Suprapubic skin (tissue), 3 donors: ENCODE measurements at regions not wholly inside any gene's neighbourhood (a gene's known extent, or its start where the extent isn't known, plus 50 kb on each side); places are given as distances from the start of the nearest gene placed in this dataset.

Experiments used
- CTCF ChIP-seq, 2 donors: fragments of 200-600 bp in 1 of 2; fragments of 450-650 bp in 1 of 2; sonication (generic) in 1 of 2; IDR thresholded peaks; one replicate each; pipeline ENCODE4 v1.5.1; 2016 to 2019; ENCODE audit warnings: antibody characterized with exemption in 2 of 2, mild to moderate bottlenecking in 1 of 2, moderate library complexity in 1 of 2
- EP300 ChIP-seq: sonication (generic); formaldehyde crosslinking; IDR thresholded peaks from one replicate; pipeline ENCODE4 v1.6.1; 2017; ENCODE audit warnings: antibody characterized with exemption
- POLR2A ChIP-seq, 2 donors: fragments of 450-650 bp; IDR thresholded peaks; one replicate each; pipeline ENCODE4 v1.6.1; 2017; ENCODE audit warnings: antibody characterized with exemption in 2 of 2, mild to moderate bottlenecking in 2 of 2, moderate library complexity in 2 of 2

- TF ChIP-seq CTCF (IDR thresholded peaks at IDR 0.05) (no peak), POLR2A (IDR thresholded peaks at IDR 0.05) (no peak), EP300 (no peak)
These were observed 99.2 kb downstream of the SLC41A2 start for GRCh38 chr12:104858611-104859543.
